ENCODE measurements at regions not wholly inside any gene's neighbourhood (a gene's known extent, or its start where the extent isn't known, plus 50 kb on each side); places are given as distances from the start of the nearest gene placed in this dataset.

GRCh38 chr6:84524636-84525035, 239.8 kb downstream of the TBX18 start:
- no peak for DNase-seq

- DNase-seq: peak; percentile 90
Observed at GRCh38 chr6:84522135-84522549, 242.3 kb downstream of the TBX18 start.

GRCh38 chr6:84521511-84521910, 242.9 kb downstream of the TBX18 start:
- DNase-seq: peak; percentile 48

GRCh38 chr6:84517741-84518530, 246.5 kb downstream of the TBX18 start:
- no peak for DNase-seq

GRCh38 chr6:84516154-84516553, 248.2 kb downstream of the TBX18 start:
- DNase-seq: no peak

- peak; percentile 51 for DNase-seq
Observed at GRCh38 chr6:84515067-84515466, 249.3 kb downstream of the TBX18 start.

- DNase-seq: no peak
Observed at GRCh38 chr6:84514089-84514971, 250.1 kb downstream of the TBX18 start.

- DNase-seq: peak; percentile 23
Observed at GRCh38 chr6:84512391-84512790, 252.0 kb downstream of the TBX18 start.

GRCh38 chr6:84511929-84512328, 252.5 kb downstream of the TBX18 start:
- DNase-seq: no peak

- DNase-seq: peak; percentile 30
Observed at GRCh38 chr6:84508981-84509380, 255.4 kb downstream of the TBX18 start.

GRCh38 chr6:84508334-84508733, 256.1 kb downstream of the TBX18 start:
- DNase-seq: no peak

GRCh38 chr6:84504025-84504424, 260.4 kb downstream of the TBX18 start:
- DNase-seq: no peak

- no peak for DNase-seq
Observed at GRCh38 chr6:84501315-84501714, 263.1 kb downstream of the TBX18 start.

- no peak for DNase-seq
Observed at GRCh38 chr6:84500726-84501125, 263.7 kb downstream of the TBX18 start.

GRCh38 chr6:84498905-84499304, 265.5 kb downstream of the TBX18 start:
- no peak for DNase-seq

- no peak for DNase-seq
Observed at GRCh38 chr6:84492241-84493165, 265.1 kb upstream of the CEP162 start.

- no peak for DNase-seq
Observed at GRCh38 chr6:84489598-84489997, 262.2 kb upstream of the CEP162 start.

- no peak for DNase-seq
Observed at GRCh38 chr6:84486526-84486925, 259.1 kb upstream of the CEP162 start.

GRCh38 chr6:84469144-84469543, 241.7 kb upstream of the CEP162 start:
- no peak for DNase-seq

- no peak for DNase-seq
Observed at GRCh38 chr6:84467296-84467695, 239.9 kb upstream of the CEP162 start.

- DNase-seq: peak; percentile 46
Observed at GRCh38 chr6:84466511-84466910, 239.1 kb upstream of the CEP162 start.

- DNase-seq: no peak
Observed at GRCh38 chr6:84464471-84464870, 237.0 kb upstream of the CEP162 start.

GRCh38 chr6:84462698-84463097, 235.3 kb upstream of the CEP162 start:
- peak; percentile 85 for DNase-seq

Data from fibroblast of skin of right quadriceps (primary cell).